HL-60/S4 treated with phorbol 12-myristate 13-acetate at 8.2 ng/mL for 4 days and 3 days (cell line): ENCODE measurements at regions not wholly inside any gene's neighbourhood (a gene's known extent, or its start where the extent isn't known, plus 50 kb on each side); places are given as distances from the start of the nearest gene placed in this dataset.
"Not testable (repeated sequence)": the region's sequence is repeated elsewhere in the genome, so short reads cannot be mapped to it uniquely, and the experiment has no call there.

Experiments used
- in situ Hi-C: fragments of 300-500 bp; cut with MboI; formaldehyde crosslinking; loops from 2 replicates; pipeline ENCODE4 v1.15.0; 2022; ENCODE audit warnings: low sequenced_read_pairs

GRCh38 chr2:77578354-77578753, 56.2 kb upstream of the LRRTM4 start:
- in situ Hi-C loops = no loop called here

GRCh38 chr2:77579076-77579769, 57.0 kb upstream of the LRRTM4 start:
- in situ Hi-C loops = no loop called here

- in situ Hi-C loops = no loop called here
These were observed 66.3 kb upstream of the LRRTM4 start for GRCh38 chr2:77588438-77588837.

DNA sequence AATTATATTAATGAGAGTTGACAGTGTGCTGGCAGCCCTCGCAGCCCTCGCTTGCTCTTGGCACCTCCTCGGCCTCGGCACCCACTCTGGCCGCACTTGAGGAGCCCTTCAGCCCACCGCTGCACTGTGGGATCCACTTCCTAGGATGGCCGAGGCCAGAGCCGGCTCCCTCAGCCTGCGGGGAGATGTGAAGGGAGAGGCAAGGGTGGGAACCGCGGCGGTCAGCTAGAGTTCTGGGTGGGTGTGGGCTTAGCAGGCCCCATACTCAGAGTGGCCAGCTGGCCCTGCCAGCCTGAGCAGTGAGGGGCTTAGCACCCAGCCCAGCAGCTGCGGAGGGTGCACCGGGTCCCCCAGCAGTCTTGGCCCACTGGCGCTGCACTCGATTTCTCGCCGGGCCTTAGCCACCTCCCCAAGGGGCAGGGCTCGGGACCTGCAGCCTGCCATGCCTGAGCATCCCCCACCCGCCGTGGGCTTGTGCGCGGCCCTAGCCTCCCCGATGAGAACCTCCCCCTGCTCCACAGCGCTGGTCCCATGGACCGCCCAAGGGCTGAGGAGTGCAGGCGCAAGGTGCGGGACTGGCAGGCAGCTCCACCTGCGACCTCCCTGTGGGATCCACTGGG, 68.2 kb upstream of the LRRTM4 start:
- in situ Hi-C loops = no loop called here

DNA sequence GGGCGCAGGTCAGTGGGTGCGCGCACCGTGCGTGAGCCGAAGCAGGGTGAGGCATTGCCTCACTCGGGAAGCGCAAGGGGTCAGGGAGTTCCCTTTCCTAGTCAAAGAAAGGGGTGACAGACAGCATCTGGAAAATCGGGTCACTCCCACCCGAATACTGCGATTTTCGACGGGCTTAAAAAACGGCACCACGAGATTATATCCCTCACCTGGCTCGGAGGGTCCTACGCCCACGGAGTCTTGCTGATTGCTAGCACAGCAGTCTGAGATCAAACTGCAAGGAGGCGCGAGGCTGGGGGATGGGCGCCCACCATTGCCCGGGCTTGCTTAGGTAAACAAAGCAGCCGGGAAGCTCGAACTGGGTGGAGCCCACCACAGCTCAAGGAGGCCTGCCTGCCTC, 70.8 kb upstream of the LRRTM4 start:
- in situ Hi-C loops = not testable (repeated sequence)

- in situ Hi-C loops = no loop called here
These were observed 80.6 kb upstream of the LRRTM4 start for GRCh38 chr2:77602771-77603170.

DNA sequence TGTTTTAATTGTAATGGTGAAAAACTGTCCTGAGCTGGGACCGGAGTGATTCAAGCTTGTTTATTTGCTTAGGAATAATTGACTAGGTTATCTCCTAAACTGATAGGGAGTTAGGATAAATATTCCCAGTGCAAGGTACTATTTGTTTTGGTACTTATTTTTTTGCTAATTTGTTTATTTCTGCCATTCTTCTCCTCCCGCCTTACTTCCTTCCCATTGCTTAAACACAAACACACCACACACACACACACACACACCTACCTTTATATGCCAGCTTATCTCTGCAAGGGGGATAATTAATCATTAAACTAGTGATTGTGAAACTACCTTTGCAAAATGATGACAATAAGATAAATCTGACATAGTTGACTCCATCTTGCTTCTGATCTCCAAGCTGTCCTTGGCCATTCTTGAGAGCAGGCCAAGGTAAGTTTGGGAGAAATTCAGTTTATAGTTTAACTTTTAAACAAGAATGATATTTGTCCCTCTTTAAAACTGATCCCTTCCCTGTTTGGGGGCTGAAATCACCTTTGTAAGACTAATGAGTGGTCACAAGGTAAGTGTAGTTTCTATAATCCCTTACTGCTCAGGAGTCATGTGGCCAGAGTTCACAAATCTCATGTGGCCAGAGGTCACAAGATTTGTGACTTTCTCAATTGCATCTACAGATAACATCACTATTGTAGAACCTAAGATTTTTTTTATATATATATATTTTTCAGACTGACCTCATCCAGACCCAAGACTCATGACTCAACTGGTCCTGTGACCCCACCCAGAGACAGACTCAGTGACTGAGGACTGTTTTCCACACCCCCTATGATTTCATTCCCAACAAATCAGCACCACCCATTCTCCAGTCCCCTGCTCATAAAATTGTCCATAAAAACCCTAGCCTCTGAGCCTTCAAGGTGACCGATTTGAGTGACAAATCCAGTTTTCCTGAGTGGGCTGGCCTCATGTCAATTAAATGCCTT, 83.1 kb upstream of the LRRTM4 start:
- in situ Hi-C loops = no loop called here

GRCh38 chr2:77608510-77608909, 86.3 kb upstream of the LRRTM4 start:
- in situ Hi-C loops = no loop called here

DNA sequence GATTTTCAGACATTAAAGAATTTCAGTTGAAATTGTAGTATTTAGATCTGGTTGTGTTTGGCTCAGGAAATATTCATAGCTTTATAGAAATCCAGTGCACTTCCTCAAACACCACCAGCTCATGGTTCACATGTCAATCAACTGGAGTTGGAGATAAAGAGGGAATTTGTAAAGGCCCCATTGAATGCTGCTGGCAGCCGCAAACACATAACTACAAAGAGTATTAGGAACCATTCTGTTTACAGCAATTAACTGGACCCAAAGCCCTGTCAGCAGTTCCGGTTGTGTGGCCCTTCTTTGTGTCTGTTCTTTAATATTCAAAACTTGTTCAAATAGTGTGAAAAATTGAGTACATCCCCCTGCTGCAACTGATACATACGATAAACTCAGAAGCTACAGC, 107.4 kb upstream of the LRRTM4 start:
- in situ Hi-C loops = no loop called here

GRCh38 chr2:77631007-77631406, 108.8 kb upstream of the LRRTM4 start:
- in situ Hi-C loops = no loop called here

- in situ Hi-C loops = no loop called here
These were observed 111.4 kb upstream of the LRRTM4 start for GRCh38 chr2:77633601-77634000.

GRCh38 chr2:77640924-77641323, 118.7 kb upstream of the LRRTM4 start:
- in situ Hi-C loops = no loop called here

DNA sequence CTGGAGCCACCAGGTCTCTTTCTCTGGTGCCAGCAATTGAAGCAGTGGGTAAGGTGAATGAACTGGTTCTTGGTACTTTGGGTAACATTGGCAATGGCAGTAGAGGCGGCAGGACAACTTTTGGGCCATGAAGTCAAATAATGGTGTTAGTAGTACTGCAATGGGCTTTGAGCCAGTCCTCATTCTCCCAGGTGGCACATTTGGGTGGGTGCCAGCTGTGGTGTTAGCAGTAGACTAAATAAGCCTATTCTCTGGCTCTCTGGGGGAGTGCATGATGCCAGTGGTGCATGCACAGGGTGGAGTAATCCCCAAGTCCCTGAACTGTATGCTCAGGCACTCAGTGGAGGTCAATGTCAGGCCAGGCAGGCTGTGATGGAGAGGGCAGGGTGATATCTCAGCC, 120.2 kb upstream of the LRRTM4 start:
- in situ Hi-C loops = no loop called here

- in situ Hi-C loops = no loop called here
These were observed 127.7 kb upstream of the LRRTM4 start for GRCh38 chr2:77649856-77650255.

GRCh38 chr2:77652499-77652898, 130.3 kb upstream of the LRRTM4 start:
- in situ Hi-C loops = no loop called here

- in situ Hi-C loops = no loop called here
These were observed 142.3 kb upstream of the LRRTM4 start for GRCh38 chr2:77664491-77664890.

GRCh38 chr2:77666251-77666980, 144.2 kb upstream of the LRRTM4 start:
- in situ Hi-C loops = no loop called here

DNA sequence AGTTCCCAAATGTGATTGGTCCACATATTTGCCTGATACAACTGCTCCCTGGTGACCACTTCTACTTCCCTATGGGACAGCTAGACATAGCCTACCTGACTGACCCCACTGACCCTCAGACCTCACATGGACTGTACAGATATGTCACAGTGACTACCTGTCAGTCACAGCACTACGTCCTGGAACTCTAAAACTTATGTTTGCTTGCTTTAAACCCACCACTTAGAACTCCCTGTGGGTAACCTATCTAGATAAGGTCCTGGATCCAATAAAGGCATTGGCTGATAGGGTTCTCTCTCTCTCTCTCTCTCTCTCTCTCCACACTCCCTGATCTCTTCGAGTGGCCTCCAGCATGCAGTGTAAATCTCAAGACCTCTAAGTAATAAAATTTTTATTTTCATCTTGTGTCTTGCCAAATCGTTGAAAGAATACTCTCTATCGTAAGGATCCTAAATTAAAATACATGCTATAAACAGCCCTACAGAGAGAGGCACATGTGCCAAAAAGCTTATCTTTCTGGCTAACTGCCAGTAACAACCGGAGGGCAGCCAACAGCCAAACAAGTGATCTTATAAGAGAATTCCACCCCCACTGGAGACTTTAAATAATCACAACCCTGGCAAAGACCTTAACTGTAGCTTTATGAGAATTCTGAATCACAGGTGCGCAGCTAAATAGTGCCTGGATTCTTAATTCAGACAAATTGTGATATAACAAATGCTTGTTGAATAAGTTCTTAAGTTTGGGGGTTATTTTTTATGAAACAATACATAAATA, 162.6 kb upstream of the LRRTM4 start:
- in situ Hi-C loops = not testable (repeated sequence)

GRCh38 chr2:77712601-77713000, 190.4 kb upstream of the LRRTM4 start:
- in situ Hi-C loops = no loop called here

DNA sequence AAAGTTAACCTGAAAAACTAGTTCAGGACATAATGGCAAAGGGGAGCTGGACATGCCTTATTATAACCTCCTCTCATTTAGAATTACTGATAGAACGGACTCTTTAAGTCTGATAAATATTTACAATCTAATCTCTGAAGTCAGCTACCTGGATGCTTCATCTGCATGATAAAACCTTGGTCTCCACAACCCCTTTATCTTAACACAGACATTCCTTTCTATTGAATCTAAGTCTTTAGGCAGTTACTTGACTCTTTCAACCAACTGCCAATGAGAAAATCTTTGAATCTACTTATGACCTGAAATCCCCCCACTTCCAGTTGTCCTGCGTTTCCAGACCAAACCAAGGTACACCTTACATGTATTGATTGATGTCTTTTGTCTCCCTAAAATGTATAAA, 191.2 kb upstream of the LRRTM4 start:
- in situ Hi-C loops = no loop called here
